GM21528 (cell line): ENCODE measurements at regions not wholly inside any gene's neighbourhood (a gene's known extent, or its start where the extent isn't known, plus 50 kb on each side); places are given as distances from the start of the nearest gene placed in this dataset.
"Not testable (repeated sequence)": the region's sequence is repeated elsewhere in the genome, so short reads cannot be mapped to it uniquely, and the experiment has no call there.

Experiments
- ATAC-seq: cut with Tn5 transposase; IDR thresholded peaks from one replicate; pipeline ENCODE4 v1.9.1; 2021; ENCODE audit warnings: mild to moderate bottlenecking, moderate library complexity; ENCODE audit not compliant: unreplicated experiment, low FRiP score

DNA sequence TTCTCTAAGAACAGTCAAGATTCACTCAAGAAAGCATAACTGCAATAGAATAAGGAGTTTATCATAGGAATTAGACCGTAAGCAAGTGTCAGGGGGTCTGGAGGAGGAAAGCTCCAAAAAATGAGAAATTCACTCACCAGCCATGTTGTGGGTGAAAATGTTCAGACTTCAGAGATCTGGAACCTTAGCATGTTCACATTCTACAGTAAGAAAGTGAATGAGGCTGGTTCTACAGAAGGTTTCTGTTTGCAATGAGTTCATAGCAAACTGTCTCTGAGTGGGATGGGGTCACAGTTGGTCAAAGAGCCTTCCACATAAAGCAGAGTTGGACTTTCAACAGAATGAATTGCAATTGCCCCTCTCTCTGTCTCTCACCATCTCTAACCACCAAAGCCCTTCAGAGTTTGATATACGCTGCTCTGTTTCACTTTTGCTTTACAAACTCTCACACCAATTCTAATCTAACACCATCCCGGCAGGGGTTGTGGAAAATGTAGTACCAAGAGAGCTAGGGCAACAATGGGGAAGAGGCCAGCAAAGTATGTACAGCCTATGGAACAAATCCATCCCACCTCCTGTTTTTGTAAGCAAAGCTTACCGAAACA is 581.8 kb upstream of the UBE2E2 start:
- ATAC-seq, result no peak

DNA sequence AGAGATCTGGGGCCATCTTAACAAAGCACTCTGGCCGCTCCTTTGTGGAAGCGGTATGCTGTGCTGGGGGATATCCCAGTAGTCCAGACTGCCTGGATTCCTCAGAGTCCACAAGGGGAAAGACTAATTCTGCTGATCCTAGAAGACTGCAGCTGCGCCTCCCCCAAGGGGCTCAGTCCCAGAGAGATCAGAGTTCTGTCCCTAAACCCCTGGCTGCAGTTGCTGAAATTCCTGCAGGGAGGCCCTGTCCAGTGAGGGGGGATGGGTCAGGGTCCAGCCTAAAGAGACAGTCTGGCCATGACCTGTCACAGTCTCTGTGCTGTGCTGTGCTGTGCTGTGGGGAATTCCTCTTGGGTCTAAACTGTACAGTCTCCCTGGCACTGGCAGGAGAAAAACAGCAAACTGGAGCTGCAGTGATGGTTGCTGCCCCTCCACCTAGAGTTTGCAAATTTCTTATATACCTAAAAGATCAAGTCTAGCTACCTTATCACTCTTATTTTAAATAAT is 575.1 kb upstream of the UBE2E2 start:
- no peak for ATAC-seq

DNA sequence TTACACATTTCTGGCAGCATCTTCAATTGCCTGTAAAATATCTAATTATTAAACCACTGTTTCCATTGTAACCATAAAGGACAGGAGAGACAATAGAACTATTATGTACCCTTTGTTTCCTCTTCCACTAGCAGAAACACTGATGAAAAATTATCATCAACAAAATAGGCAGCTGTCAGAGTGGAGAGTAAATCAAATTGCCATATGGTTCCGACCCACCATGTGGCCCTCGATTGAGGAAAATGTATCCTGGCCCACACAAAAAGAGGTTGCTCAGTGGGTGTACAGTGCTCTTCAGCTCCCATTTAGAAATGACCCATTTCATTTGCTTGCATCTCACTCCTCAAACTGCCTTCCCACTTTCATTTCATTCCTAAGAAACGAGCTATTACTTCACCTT is 570.6 kb upstream of the UBE2E2 start:
- ATAC-seq, result no peak

DNA sequence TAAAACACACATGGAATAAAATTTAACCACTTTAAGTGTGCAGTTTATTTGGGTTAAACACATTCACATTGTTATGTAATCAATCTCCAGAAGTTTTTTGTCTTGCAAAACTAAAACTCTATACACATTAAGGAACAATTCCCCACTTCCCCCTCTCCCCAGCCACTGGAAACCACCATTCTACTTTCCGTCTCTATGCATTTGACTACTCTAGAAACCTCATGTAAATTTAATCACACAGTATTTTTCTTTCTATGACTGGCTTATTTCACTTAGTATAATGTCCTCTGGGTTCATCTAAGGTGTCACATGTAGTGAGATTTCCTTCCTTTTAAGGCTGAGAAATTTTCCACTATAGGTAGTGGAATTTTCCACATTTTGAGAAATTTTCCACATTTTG is 568.7 kb upstream of the UBE2E2 start:
- ATAC-seq, result no peak

DNA sequence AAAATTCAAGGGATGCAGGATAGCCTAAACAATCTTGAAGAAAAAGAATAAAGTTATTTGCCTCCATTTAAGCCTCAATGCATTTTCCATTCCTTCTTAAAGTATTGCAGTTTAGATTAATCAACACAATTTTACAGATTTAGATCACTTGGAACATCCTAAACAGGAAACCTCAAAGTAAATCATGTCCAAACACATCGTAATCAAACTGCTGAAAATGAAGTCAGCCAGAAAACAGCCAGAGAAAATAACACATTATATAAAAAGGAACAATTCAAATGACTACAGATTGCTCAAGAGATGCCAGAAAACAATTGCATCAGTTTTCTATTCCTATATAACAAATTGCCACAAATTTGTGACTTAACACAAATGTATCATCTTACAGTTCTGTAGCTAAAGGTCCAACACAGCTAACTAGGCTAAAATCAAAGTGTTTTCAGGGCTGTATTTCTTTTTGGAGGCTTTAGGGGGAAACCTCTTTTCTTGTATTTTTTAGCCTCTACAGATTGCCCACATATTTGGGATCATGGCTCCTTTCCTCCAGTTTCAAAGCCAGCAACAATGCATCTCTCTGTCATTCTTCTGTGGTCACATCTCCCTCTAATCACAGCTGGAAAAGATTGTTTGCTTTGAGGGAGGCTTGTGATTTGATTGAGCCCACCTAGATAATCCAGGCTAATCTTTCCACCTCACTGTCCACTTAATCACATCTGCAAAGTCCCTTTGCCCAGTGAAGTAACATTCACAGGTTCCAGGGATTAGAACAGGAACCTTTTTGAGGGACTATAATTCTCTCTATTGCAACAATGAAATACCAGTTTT is 543.3 kb upstream of the UBE2E2 start:
- ATAC-seq, result no peak

DNA sequence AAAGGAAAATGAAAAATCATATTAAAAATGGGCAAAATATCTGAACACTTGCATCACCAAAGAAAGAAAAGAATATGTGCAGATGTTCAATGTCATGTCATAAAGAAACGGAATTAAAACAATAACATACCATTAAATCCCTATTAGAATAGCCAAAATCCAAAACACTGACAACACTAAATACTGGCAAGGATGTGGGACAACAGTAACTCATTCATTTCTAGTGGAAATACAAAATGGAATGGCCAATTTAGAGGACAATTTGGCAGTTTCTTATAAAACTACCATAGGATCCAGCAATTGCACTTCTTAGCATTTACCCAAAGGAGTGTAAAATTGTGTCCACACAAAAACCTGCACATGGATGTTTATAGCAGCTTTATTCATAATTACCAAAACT is 542.5 kb upstream of the UBE2E2 start:
- no peak for ATAC-seq

DNA sequence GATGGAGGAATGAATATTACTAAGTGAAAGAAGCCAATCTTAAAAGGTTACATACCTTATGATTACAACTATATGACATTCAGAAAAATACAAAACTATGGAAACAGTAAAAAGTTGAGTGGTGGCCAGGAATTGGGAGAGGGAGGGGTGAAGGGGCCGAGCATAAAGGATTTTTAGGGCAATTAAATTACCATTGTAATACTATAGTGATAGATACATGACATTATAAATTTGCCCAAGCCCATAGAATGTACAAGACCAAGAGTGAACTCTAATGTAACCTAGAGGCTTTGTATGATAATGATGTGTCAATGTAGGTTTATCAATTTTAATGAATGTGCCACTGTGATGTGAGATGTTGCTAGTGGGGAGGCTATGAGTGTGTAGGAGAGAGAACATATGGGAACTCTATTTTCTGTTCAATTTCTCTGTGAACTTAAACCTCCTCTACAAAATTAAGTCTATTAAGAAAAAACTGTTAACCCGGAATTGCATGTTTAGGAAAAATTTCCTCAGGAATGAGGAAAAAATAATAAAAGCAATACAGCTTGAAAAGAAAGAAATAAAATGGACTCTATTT is 541.9 kb upstream of the UBE2E2 start:
- ATAC-seq, result no peak

DNA sequence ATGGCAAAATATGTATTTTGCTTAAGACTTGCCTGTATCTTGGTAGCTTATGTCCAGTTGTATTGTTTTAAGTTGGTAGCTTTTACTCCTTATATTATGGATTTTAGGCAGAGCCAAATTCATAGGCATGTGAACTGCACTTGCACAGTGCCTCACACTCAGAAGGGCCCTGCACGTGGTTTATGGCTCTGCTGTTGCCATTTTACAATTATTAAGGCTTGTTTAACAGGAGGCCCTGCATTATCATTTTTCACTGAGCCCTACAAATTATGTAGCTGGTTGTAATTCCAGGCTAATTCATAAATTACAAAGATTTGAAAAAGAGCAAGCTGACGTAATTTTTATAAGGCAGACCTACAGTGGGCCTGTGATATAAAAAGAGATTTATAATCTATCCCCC is 537.6 kb upstream of the UBE2E2 start:
- ATAC-seq, result no peak

DNA sequence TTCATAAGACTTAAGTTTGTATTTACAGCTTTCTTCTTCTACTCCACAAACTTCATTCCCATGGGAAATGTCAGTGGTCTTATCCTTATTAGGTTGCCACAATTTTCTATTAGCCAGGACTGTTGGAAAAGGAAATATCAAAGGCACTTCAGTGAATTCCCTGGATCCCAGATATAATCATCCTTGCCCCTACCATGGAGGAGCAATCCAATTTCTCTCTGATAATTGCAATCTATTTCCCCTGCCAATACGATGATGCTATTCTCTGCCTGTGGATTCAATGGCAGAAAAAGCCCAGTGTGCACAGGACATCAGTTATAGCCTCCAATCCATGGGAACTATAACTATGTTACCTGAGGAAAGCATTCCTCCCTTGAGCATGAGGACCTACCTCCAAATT is 536.4 kb upstream of the UBE2E2 start:
- ATAC-seq, result no peak

DNA sequence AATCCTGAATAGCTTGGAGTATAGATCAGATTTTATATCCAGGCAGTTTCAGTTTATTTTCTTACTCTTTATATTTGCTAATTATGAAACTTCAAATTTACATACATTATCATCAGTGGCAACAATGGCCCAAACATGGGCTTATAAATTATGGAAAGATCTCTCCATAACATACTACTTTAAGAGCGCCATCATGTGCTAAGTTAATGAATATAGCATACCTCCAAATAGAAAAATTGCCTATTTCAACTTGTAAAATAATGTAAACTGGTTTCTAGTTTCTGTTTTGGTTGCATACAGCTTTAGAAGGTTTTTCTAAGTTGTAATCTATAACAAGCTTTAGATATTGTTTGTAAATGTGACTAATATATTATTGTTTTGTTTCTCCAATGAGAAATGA is 531.3 kb upstream of the UBE2E2 start:
- ATAC-seq, result no peak

DNA sequence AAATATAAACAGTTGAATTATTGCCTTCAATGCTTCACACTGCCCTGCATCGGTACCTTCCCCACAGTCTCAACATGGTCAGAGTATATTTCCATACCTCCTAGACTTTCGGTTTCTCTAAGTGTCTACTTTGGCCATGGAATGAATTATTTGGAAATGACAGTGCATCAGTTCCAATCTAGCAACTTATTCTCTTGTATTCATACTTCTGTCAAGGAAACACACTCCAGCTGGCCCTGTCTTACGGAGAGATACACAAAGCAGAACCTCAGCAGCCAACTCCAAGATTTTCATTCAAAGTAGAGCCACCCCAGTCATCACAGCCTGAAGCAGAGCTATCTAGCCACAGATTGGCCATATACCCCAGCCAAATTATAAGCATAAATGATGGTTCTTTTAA is 518.4 kb upstream of the UBE2E2 start:
- ATAC-seq, result no peak

DNA sequence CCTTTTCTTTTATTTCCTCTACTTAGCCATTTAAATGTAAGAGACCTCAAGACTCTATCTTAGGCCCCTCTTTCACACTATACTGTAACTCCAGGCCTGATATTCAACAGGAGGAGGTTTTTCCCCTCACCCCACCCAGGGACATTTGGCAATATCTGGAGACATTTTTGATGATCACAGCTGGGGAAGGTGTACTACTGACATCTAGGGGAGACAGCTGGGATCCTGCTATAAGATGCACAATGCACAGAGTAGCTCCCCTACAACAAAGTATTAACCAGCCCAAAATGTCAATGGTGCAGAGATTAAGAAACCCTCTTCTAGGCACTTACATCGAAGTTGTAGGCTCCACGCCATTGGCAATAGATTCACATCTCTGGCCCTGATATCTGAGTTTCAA is 517.5 kb upstream of the UBE2E2 start:
- ATAC-seq, result no peak

DNA sequence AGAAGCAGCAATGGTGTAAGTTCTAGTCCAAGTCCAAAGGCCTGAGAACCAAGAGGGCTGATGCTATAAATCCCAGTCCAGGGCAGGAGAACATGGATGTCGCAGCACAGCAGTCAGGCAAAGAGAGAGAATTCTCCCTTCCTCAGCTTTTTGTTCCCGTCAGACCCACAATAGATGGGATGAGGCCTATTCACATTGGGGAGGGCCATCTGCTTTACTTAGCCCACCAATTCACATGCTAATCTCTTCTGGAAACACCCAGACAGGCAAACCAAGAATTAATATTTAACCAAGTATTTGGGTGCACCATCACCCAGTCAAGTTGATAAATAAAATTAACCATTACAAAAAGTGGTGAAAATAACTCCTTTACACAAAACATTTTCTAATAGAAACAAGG is 511.7 kb upstream of the UBE2E2 start:
- no peak for ATAC-seq

DNA sequence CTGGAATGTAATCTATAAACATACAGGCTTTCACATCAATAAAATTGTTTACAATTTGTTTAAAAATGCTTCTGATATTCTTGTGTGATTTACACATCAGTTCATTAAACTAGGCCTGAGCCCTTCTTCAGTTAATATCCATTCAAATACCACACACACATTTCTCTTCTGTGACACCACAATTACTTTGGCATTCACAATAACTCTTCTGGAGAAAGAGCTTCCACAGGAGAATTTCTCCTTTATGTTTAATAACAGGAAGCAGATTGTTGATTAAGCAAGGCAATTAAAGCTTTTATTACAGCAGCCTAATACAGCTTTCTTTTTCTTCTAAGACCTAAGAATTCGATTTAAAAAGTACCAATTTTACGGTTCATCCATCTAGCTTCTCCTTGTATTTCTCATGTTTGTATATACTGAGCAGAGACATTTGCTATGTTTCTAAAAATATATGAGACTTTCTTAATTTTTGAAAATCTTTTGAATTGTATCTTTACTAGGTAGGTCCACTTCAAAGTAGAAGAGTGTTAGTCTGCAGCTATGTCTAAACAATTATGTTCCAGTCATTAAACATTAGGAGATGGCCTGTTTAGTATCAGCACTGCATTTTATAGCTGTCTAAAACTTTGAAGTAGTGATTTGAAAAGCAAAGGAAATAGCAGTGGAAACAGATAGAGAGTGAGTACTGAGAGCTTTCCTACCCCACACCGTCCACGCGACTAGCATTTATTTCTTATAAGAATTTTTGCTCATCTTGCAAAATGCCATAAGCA is 511.1 kb upstream of the UBE2E2 start:
- ATAC-seq, result no peak

DNA sequence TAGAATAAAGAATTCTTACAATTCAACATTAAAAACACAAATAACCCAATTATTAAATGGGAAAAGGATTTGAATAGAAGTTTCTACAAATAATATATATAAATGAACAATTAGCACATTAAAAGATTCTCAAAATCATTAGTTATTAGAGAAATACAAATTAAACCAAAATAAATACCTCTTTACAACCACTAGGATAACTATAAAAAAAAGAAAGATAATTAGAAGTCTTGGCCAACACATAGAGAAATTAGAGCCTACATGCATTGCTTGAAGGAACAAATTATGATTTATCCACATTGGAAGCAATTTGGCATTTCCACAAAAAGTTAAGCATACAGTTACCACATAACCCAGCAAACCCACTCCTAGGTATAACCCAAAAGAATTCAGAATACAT is 502.3 kb upstream of the UBE2E2 start:
- ATAC-seq, result no peak

DNA sequence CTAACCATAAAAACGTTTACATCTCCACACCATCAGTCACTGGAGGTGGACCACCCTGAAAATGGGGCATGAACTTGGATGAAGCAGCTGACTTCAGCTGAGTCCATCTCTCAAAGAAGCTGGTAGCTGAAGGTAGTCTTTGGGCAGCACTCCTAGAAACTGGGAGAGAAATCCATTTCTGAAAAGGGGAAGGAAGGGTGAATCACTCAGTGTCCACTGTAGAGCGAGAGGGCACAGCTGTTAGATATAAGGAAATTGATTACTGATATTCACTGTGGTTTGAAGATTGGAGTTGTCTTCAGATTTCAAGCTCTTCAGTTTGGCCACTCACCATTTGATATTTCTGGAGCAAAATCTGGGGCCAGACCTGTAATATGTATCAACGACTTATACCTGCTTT is 499.0 kb upstream of the UBE2E2 start:
- ATAC-seq, result no peak

DNA sequence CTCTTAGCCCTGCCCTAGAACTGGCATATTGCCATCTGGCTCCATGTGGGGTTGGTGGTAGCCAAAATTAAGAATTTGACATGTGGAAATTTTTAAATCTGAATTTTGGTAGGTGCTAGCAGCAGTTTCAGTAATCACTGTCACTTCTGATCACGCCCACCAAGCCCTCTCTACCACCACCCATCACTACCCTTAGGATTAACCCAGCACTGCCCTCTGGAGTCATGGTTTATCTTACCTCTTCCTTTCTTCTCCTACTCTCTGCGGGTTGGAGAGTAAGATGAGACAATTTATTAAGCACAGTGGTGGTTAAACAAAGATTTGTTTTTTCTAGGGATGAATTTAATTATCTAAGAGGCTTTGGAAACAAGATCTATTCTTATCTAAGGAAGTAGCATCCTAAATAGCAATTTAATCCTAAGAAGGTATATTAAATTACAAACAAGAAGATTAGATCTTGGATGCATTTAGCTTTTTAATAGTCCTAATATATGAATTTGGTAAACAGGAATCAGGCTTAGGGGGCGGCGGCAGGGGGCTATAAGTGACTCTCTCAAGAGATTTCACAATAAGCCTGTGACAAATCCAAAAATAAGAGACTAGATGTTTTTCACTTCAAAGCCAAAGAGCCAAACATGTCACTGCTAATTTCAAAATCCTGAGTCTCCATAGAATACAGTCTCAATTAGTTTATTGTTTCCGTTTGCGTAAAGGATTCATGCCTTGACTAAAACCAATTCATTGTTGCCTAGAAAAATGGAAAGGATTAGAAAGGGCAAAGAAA is 498.4 kb upstream of the UBE2E2 start:
- no peak for ATAC-seq

DNA sequence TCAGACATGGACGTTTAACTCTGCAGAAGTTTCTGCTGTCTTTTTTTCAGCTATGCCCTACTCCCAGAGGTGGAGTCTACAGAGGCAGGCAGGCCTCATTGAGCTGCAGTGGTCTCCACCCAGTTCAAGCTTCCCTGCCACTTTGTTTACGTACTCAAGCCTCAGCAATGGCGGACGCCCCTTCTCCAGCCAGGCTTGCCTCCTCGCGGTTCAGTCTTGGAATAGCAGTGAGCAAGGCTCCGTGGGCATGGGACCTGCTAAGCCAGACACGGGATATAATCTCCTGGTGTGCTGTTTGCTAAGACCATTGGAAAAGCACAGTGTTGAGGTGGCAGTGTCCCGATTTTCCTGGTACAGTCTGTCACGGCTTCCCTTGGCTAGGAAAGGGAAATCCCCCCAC is 496.2 kb upstream of the UBE2E2 start:
- not testable (repeated sequence) for ATAC-seq

DNA sequence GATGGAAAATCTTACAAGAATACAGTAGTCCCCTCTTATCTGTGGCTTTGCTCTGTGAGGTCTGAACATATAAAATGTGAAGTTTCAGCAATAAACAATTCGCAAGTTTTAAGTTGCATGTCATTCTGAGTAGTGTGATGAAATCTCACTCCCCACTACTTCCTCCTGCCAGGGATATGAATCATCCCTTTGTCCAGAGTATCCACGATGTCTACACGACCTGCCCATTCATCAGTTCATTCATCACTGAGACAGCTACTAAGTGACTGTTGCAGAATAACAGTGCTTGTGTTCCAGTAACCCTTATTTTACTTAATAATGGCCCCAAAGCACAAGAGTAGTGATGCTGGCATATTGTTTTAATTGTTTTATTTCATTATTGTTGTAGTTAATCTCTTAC is 489.2 kb upstream of the UBE2E2 start:
- ATAC-seq, result no peak

DNA sequence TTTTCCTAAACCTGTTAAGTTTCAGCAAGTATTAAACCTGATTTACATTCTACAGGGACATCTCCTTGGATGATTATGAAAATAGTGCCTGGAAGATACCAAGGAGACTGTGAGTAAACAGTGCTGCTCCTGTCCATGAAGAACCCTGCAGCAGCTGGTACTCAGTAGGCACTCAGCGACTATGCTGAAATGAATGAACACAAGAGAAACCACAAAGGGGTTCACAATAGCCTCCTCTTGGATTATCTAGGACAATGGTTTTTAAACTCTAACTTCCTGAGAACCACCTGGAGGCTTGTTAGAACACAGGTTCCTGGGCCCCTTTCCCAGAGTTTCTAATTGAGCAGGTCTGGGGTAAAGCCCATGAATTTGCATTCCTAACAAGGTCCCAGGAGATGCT is 488.4 kb upstream of the UBE2E2 start:
- no peak for ATAC-seq
